H1 (cell line): ENCODE measurements at regions not wholly inside any gene's neighbourhood (a gene's known extent, or its start where the extent isn't known, plus 50 kb on each side); places are given as distances from the start of the nearest gene placed in this dataset.

Source experiments
- CTCF ChIA-PET: fragments of 300-600 bp; sonication (Branson Sonifier 250); formaldehyde crosslinking; loops from one replicate; lab custom pipeline; 2021; ENCODE audit not compliant: partially characterized antibody; lab: Charles Lee
- POLR2A ChIA-PET: fragments of 300-600 bp; sonication (Branson Sonifier 250); formaldehyde crosslinking; loops from one replicate; lab custom pipeline; 2021; ENCODE audit warnings: inconsistent platforms; ENCODE audit not compliant: partially characterized antibody; lab: Charles Lee
- DNase-seq, 2 experiments: peaks; one replicate each; pipeline versions ENCODE4 v3.0.0 to v3.0.0-alpha.2; 2010 to 2022; ENCODE audit warnings: low spot score in 2 of 2, low read depth in 1 of 2, mixed read lengths in 1 of 2
- FAIRE-seq: peaks from 2 replicates; lab custom pipeline; 2011; peaks lifted over from hg19 to GRCh38; lab: Jason Lieb, UNC
- H2AFZ ChIP-seq: 2 replicates; pipeline ENCODE4 v1.8.1; 2012; ENCODE audit warnings: low read length, inconsistent platforms
- H2AK5ac ChIP-seq: 2 replicates; pipeline ENCODE4 v1.6.1; 2013; ENCODE audit warnings: low read depth, low read length
- H2BK120ac ChIP-seq: replicated peaks from 2 replicates; pipeline ENCODE3; 2013; ENCODE audit warnings: low read depth, low read length, inconsistent platforms
- H2BK12ac ChIP-seq: 2 replicates; pipeline ENCODE4 v1.6.1; 2013; ENCODE audit warnings: low read depth, low read length
- H2BK15ac ChIP-seq: 2 replicates; pipeline ENCODE4 v1.6.1; 2013; ENCODE audit warnings: low read length
- H2BK20ac ChIP-seq: 2 replicates; pipeline ENCODE4 v1.6.1; 2013; ENCODE audit warnings: low read length
- H2BK5ac ChIP-seq: 2 replicates; pipeline ENCODE4 v1.6.1; 2013; ENCODE audit warnings: low read depth, low read length
- H3K14ac ChIP-seq: 2 replicates; pipeline ENCODE4 v1.6.1; 2013; ENCODE audit warnings: inconsistent platforms; ENCODE audit not compliant: insufficient read length
- H3K18ac ChIP-seq: 2 replicates; pipeline ENCODE4 v1.6.1; 2013; ENCODE audit warnings: low read length; ENCODE audit errors: extremely low read depth
- H3K23ac ChIP-seq: 2 replicates; pipeline ENCODE4 v1.6.1; 2013; ENCODE audit warnings: inconsistent platforms; ENCODE audit not compliant: insufficient read length
- H3K23me2 ChIP-seq: 2 replicates; pipeline ENCODE4 v1.6.1; 2013; ENCODE audit warnings: low read depth, low read length
- H3K27ac ChIP-seq: 2 replicates; pipeline ENCODE4 v1.6.1; 2011; ENCODE audit warnings: low read depth, low read length, inconsistent platforms
- H3K27me3 ChIP-seq, 4 experiments: replicated peaks in 1 of 4; 1 replicate in 1 of 4; 2 replicates in 3 of 4; pipeline versions ENCODE4 v1.6.1 to v1.8.1; 2011 to 2013; ENCODE audit warnings: low read length in 3 of 4, mild to moderate bottlenecking in 3 of 4, inconsistent platforms in 2 of 4, mixed read lengths in 2 of 4, moderate library complexity in 1 of 4; ENCODE audit not compliant: control insufficient read depth in 3 of 4, insufficient read depth in 3 of 4; ENCODE audit errors: extremely low read depth in 1 of 4
- H3K36me3 ChIP-seq, 4 experiments: 2 replicates each; pipeline versions ENCODE4 v1.6.1 to v1.8.1; 2011 to 2013; ENCODE audit warnings: mild to moderate bottlenecking in 4 of 4, low read length in 3 of 4, moderate library complexity in 2 of 4, control low read depth in 1 of 4, inconsistent platforms in 1 of 4; ENCODE audit not compliant: insufficient read depth in 4 of 4, control insufficient read depth in 2 of 4
- H3K4ac ChIP-seq: replicated peaks from 2 replicates; pipeline ENCODE3; 2013; ENCODE audit warnings: low read length, low read depth, mixed read lengths, inconsistent platforms; ENCODE audit not compliant: insufficient read length
- H3K4me1 ChIP-seq, 4 experiments: replicated peaks in 1 of 4; 1 replicate in 1 of 4; 2 replicates in 3 of 4; pipeline versions ENCODE4 v1.6.1 to v1.8.1; 2011 to 2013; ENCODE audit warnings: low read length in 3 of 4, inconsistent platforms in 2 of 4, mixed read lengths in 1 of 4; ENCODE audit not compliant: insufficient read depth in 4 of 4, control insufficient read depth in 3 of 4
- H3K4me2 ChIP-seq, 2 experiments: 2 replicates each; pipeline versions ENCODE4 v1.6.1 to v1.8.1; 2011 to 2013; ENCODE audit warnings: low read depth in 2 of 2, low read length in 2 of 2, control low read depth in 1 of 2, inconsistent platforms in 1 of 2, mild to moderate bottlenecking in 1 of 2; ENCODE audit not compliant: insufficient read depth in 1 of 2
- H3K4me3 ChIP-seq, 4 experiments: fragments of 200-600, 300-600 bp in 1 of 4; sonication (generic), shearing (Covaris generic), sonication (Bioruptor Twin) in 1 of 4; 2 replicates each; pipeline versions ENCODE4 v1.5.1 to v1.8.1; 2011 to 2016; ENCODE audit warnings: low read length in 4 of 4, low read depth in 3 of 4, control low read depth in 2 of 4, inconsistent platforms in 2 of 4, mild to moderate bottlenecking in 2 of 4, mixed read lengths in 1 of 4, moderate library complexity in 1 of 4; ENCODE audit not compliant: insufficient read depth in 2 of 4; ENCODE audit errors: extremely low read depth in 1 of 4
- H3K56ac ChIP-seq: replicated peaks from 2 replicates; pipeline ENCODE3; 2013; ENCODE audit warnings: low read depth, mild to moderate bottlenecking, mixed read lengths, low read length, inconsistent platforms; ENCODE audit not compliant: insufficient read length
- H3K79me1 ChIP-seq: 2 replicates; pipeline ENCODE4 v1.6.1; 2013; ENCODE audit warnings: low read depth, low read length, control low read depth
- H3K79me2 ChIP-seq, 2 experiments: 2 replicates each; pipeline versions ENCODE4 v1.6.1 to v1.8.1; 2012 to 2013; ENCODE audit warnings: low read length in 2 of 2, mild to moderate bottlenecking in 2 of 2, inconsistent platforms in 1 of 2; ENCODE audit not compliant: insufficient read depth in 2 of 2, control insufficient read depth in 1 of 2
- H3K9ac ChIP-seq, 4 experiments: replicated peaks in 1 of 4; 1 replicate in 1 of 4; 2 replicates in 3 of 4; pipeline versions ENCODE4 v1.6.1 to v1.8.1; 2011 to 2013; ENCODE audit warnings: low read depth in 3 of 4, low read length in 3 of 4, control low read depth in 2 of 4, mild to moderate bottlenecking in 2 of 4, moderate library complexity in 2 of 4, inconsistent platforms in 1 of 4; ENCODE audit errors: extremely low read depth in 1 of 4
- H3K9me3 ChIP-seq, 2 experiments: 2 replicates each; pipeline versions ENCODE4 v1.6.1 to v1.8.1; 2012 to 2013; ENCODE audit warnings: mild to moderate bottlenecking in 2 of 2, moderate library complexity in 2 of 2, control low read depth in 1 of 2, inconsistent platforms in 1 of 2, low read depth in 1 of 2, low read length in 1 of 2, mixed read lengths in 1 of 2; ENCODE audit not compliant: insufficient read depth in 2 of 2
- H4K20me1 ChIP-seq, 2 experiments: replicated peaks in 1 of 2; 2 replicates each; pipeline versions ENCODE3 to v1.8.1; 2011 to 2013; ENCODE audit warnings: inconsistent platforms in 2 of 2, low read length in 2 of 2, mild to moderate bottlenecking in 1 of 2; ENCODE audit not compliant: insufficient read depth in 2 of 2, control insufficient read depth in 1 of 2
- H4K5ac ChIP-seq: 2 replicates; pipeline ENCODE4 v1.6.1; 2013; ENCODE audit warnings: low read length, low read depth, mixed read lengths, inconsistent platforms; ENCODE audit not compliant: insufficient read length
- H4K8ac ChIP-seq: 2 replicates; pipeline ENCODE4 v1.8.0; 2013; ENCODE audit warnings: mild to moderate bottlenecking, moderate library complexity, low read length, inconsistent platforms; ENCODE audit not compliant: insufficient read depth; ENCODE audit errors: extremely low read depth
- H4K91ac ChIP-seq: replicated peaks from 2 replicates; pipeline ENCODE3; 2013; ENCODE audit warnings: low read length, mixed read lengths, inconsistent platforms; ENCODE audit not compliant: insufficient read length
- BCL11A ChIP-seq, 2 experiments: IDR thresholded peaks; one replicate each; pipeline ENCODE4 v1.6.1; 2011; ENCODE audit warnings: low read depth in 2 of 2, low read length in 2 of 2, mild to moderate bottlenecking in 2 of 2
- CREB1 ChIP-seq: IDR thresholded peaks from 2 replicates; pipeline ENCODE4 v1.6.1; 2012; ENCODE audit warnings: inconsistent platforms
- MAFK ChIP-seq: IDR thresholded peaks from 2 replicates; pipeline ENCODE4 v1.6.1; 2012; ENCODE audit warnings: low read depth, mild to moderate bottlenecking, improper control_type of control experiment, low read length
- MAX ChIP-seq: IDR thresholded peaks from 2 replicates; pipeline ENCODE4 v1.6.1; 2012; ENCODE audit warnings: inconsistent platforms
- PHF8 ChIP-seq: fragments of 200-600 bp; sonication (generic); conservative IDR thresholded peaks from 2 replicates; pipeline ENCODE4 v1.7.1; 2012; ENCODE audit warnings: low read depth, mild to moderate bottlenecking, inconsistent platforms, low read length, moderate library complexity
- RBBP5 ChIP-seq: IDR thresholded peaks from 2 replicates; pipeline ENCODE4 v1.7.1; 2012; ENCODE audit warnings: low read depth, mild to moderate bottlenecking, inconsistent platforms, low read length, moderate library complexity, borderline replicate concordance
- TAF7 ChIP-seq: optimal IDR thresholded peaks from 2 replicates; pipeline ENCODE3; 2011; ENCODE audit warnings: low read depth, mild to moderate bottlenecking, inconsistent platforms, low read length, moderate library complexity, borderline replicate concordance
- TCF12 ChIP-seq: IDR thresholded peaks from 2 replicates; pipeline ENCODE4 v1.6.1; 2011; ENCODE audit warnings: low read depth, mild to moderate bottlenecking, low read length
- YY1 ChIP-seq: IDR thresholded peaks from 2 replicates; pipeline ENCODE4 v1.6.1; 2011; ENCODE audit warnings: low read depth, mild to moderate bottlenecking, low read length
- WGBS, 2 experiments: shearing (Covaris generic) in 1 of 2; methylation state at CpG; one replicate each; pipeline versions ENCODE4 v1.1.6 to v1.1.7; 2013 to 2015; ENCODE audit warnings: low lambda C conversion rate in 2 of 2, mixed read lengths in 2 of 2, inconsistent platforms in 1 of 2, low coverage in 1 of 2, missing lambda C conversion rate in 1 of 2; ENCODE audit not compliant: insufficient replicate concordance in 2 of 2, insufficient coverage in 1 of 2, insufficient read length in 1 of 2; ENCODE audit errors: extremely low coverage in 1 of 2, missing lambda C conversion rate in 1 of 2; 5-methylcytosine and 5-hydroxymethylcytosine counted together

DNA sequence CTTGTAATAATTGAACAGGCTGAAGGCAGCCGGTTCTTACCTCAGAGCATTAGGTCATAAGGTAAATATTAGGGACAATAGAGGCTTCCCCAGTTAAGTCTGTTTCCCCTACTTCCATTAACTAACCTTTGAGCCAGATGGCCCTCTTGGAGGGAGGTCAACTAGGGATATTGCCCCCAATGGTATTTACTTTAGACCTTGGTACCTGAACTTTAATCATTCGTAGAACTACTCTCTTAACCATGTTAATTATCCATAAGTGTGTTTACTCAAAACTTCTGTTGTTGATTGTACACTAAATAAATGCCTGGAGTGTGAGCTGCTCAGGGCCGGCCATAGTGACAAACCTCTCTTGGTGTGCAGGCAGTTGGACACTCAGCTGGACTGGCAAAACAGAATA, 1843.5 kb upstream of the AGA start:
- Histone ChIP-seq H3K23me2 (no peaks in the 10 kb centered on the region), H3K23ac (no peak overlapping the region), H3K4ac (no peak overlapping the region), H3K4me2 (no peak overlapping the region), H2AFZ (no peak overlapping the region), H2BK15ac (no peak overlapping the region), H2BK5ac (no peak overlapping the region), H3K79me2 (no peaks in the 10 kb centered on the region), H3K18ac (no peak overlapping the region), H3K4me3 (no peak overlapping the region), H2BK20ac (no peak overlapping the region), H3K27me3 (no peaks in the 10 kb centered on the region), H2BK12ac (no peak overlapping the region), H3K14ac (no peak overlapping the region), H3K56ac (no peak overlapping the region), H4K8ac (no peak overlapping the region), H2BK120ac (no peak overlapping the region), H4K5ac (no peak overlapping the region), H3K9ac (no peak overlapping the region), H3K36me3 (no peaks in the 10 kb centered on the region; a peak in 1 of 8 replicates), H3K4me1 (no peaks in the 10 kb centered on the region; a peak in 1 of 7 replicates), H3K27ac (no peak overlapping the region), H2AK5ac (no peak overlapping the region), H3K9me3 (no peaks in the 10 kb centered on the region), H4K20me1 (no peaks in the 10 kb centered on the region), H4K91ac (no peak overlapping the region), H3K79me1 (no peaks in the 10 kb centered on the region)
- POLR2A ChIA-PET, result no interaction called here
- CTCF ChIA-PET, result interaction anchor here (1.1 to 2.0 kb wide), 2 partner anchors 9 to 22 kb away, joined by 3 to 6 read pairs; no protein-coding TSS in a partner anchor
- no peak for DNase-seq
- WGBS, 2 experiments, result 89% methylated on average over 3 of the region's 3 CpGs; no CpG with 5 or more reads in 1 of the 2 experiments
- TF ChIP-seq RBBP5 (no peak), PHF8 (no peak), MAFK (no peak), YY1 (no peak), MAX (no peak), TCF12 (no peak), TAF7 (no peak), BCL11A (IDR thresholded peaks at IDR 0.05; ENCODE audit: low read depth in 2 of 2, low read length in 2 of 2) (no peak), CREB1 (no peak)
- no peak for FAIRE-seq
